ENCODE measurements at regions not wholly inside any gene's neighbourhood (a gene's known extent, or its start where the extent isn't known, plus 50 kb on each side); places are given as distances from the start of the nearest gene placed in this dataset.

GRCh38 chr11:120009938-120010337 is 128.0 kb downstream of the TRIM29 start:
- DNase-seq (ENCODE audit: extremely low spot score): no peak

GRCh38 chr11:120007144-120007543 is 130.8 kb downstream of the TRIM29 start:
- ChIA-PET POLR2A (no interaction called here), CTCF (interaction anchor here (1.0 kb wide), 1 partner anchor 11 kb away, joined by 3 read pairs; no protein-coding TSS in a partner anchor)
- no peak for DNase-seq (ENCODE audit: extremely low spot score)
- TF ChIP-seq CTCF (IDR thresholded peaks at IDR 0.05; ENCODE audit: control extremely low read depth, extremely low read depth, low read depth, missing control alignments): no peak

More at GRCh38 chr11:120009938-120010337, 128.0 kb downstream of the TRIM29 start:
- TF ChIP-seq CTCF (IDR thresholded peaks at IDR 0.05; ENCODE audit: control extremely low read depth, extremely low read depth, low read depth, missing control alignments): no peak
- ChIA-PET CTCF (interaction anchor here (1.0 kb wide), 1 partner anchor 69 kb away, joined by 3 read pairs; no protein-coding TSS in a partner anchor), POLR2A (no interaction called here)

GRCh38 chr11:120004723-120005122 is 133.2 kb downstream of the TRIM29 start:
- POLR2A ChIA-PET: no interaction called here
- no peak for TF ChIP-seq CTCF (IDR thresholded peaks at IDR 0.05; ENCODE audit: control extremely low read depth, extremely low read depth, low read depth, missing control alignments)
- CTCF ChIA-PET: interaction anchor here (0.9 kb wide), 1 partner anchor 164 kb away, joined by 3 read pairs; no protein-coding TSS in a partner anchor
- DNase-seq (ENCODE audit: extremely low spot score): no peak

GRCh38 chr11:120001178-120002090 is 136.5 kb downstream of the TRIM29 start:
- CTCF ChIA-PET: interaction anchor here (1.4 kb wide), 1 partner anchor 107 kb away, joined by 4 read pairs; no protein-coding TSS in a partner anchor

GRCh38 chr11:119999220-119999619 is 138.7 kb downstream of the TRIM29 start:
- POLR2A ChIA-PET: no interaction called here
- TF ChIP-seq CTCF (IDR thresholded peaks at IDR 0.05; ENCODE audit: control extremely low read depth, extremely low read depth, low read depth, missing control alignments): no peak
- CTCF ChIA-PET: interaction anchor here (0.8 to 2.5 kb wide), 5 partner anchors 9 to 109 kb away, joined by 3 to 9 read pairs (median 4); no protein-coding TSS in a partner anchor
- DNase-seq (ENCODE audit: extremely low spot score): no peak

More at GRCh38 chr11:120001178-120002090, 136.5 kb downstream of the TRIM29 start:
- POLR2A ChIA-PET: no interaction called here
- TF ChIP-seq CTCF (IDR thresholded peaks at IDR 0.05; ENCODE audit: control extremely low read depth, extremely low read depth, low read depth, missing control alignments): no peak
- DNase-seq (ENCODE audit: extremely low spot score): no peak

- TF ChIP-seq CTCF (IDR thresholded peaks at IDR 0.05; ENCODE audit: control extremely low read depth, extremely low read depth, low read depth, missing control alignments): no peak
- DNase-seq (ENCODE audit: extremely low spot score): no peak
- ChIA-PET CTCF (interaction anchor here (1.6 kb wide), 1 partner anchor 10 kb away, joined by 3 read pairs; no protein-coding TSS in a partner anchor), POLR2A (no interaction called here)
Measured at GRCh38 chr11:119996556-119996955, 141.4 kb downstream of the TRIM29 start.
